NB4 (cell line): ENCODE measurements at regions not wholly inside any gene's neighbourhood (a gene's known extent, or its start where the extent isn't known, plus 50 kb on each side); places are given as distances from the start of the nearest gene placed in this dataset.

Experiments used
- CTCF ChIP-seq: IDR thresholded peaks from one replicate; pipeline ENCODE4 v1.5.1; 2012; ENCODE audit warnings: low read depth, low read length
- MAX ChIP-seq: IDR thresholded peaks from 2 replicates; pipeline ENCODE4 v1.6.1; 2011; ENCODE audit warnings: low read depth, low read length
- MYC ChIP-seq: IDR thresholded peaks from 2 replicates; pipeline ENCODE4 v1.6.1; 2011; ENCODE audit warnings: low read depth, low read length
- POLR2A ChIP-seq: IDR thresholded peaks from 2 replicates; pipeline ENCODE4 v1.6.1; 2011; ENCODE audit warnings: mild to moderate bottlenecking; ENCODE audit not compliant: insufficient read length; ENCODE audit errors: extremely low read depth

GRCh38 chr9:91047993-91048607 lies 246.5 kb downstream of the SYK start:
- TF ChIP-seq CTCF, result no peak
- no peak for TF ChIP-seq MAX
- TF ChIP-seq POLR2A, result no peak
- TF ChIP-seq MYC, result no peak
